Stimulated activated naive CD8-positive, alpha-beta T cell treated with anti-CD3 and anti-CD28 coated beads, Interleukin-15, amount 100 ng/mL, for 72 hours (primary cell): ENCODE measurements at regions not wholly inside any gene's neighbourhood (a gene's known extent, or its start where the extent isn't known, plus 50 kb on each side); places are given as distances from the start of the nearest gene placed in this dataset.

Experiments used
- ATAC-seq: fragments of 150-1000 bp; cut with Tn5 transposase; 2 replicates; pipeline ENCODE4 v1.10.0; 2021; ENCODE audit warnings: mild to moderate bottlenecking, moderate library complexity
- DNase-seq, 2 donors: peaks; one replicate each; pipeline ENCODE4 v3.0.0; 2021 to 2022
- H3K27ac Mint-ChIP-seq, 2 donors: one replicate each; pipeline ENCODE4 v1.8.0; 2022; ENCODE audit warnings: mild to moderate bottlenecking in 2 of 2, mixed read lengths in 2 of 2, moderate library complexity in 2 of 2
- H3K27me3 Mint-ChIP-seq: one replicate; pipeline ENCODE4 v1.8.0; 2022; ENCODE audit warnings: mixed read lengths
- H3K4me1 Mint-ChIP-seq: one replicate; pipeline ENCODE4 v1.8.0; 2022; ENCODE audit warnings: mild to moderate bottlenecking, mixed read lengths
- H3K4me3 Mint-ChIP-seq, 2 donors: one replicate each; pipeline ENCODE4 v1.8.0; 2022; ENCODE audit warnings: mild to moderate bottlenecking in 2 of 2, mixed read lengths in 2 of 2, moderate library complexity in 1 of 2
- H3K9me3 Mint-ChIP-seq, 2 donors: one replicate each; pipeline ENCODE4 v1.8.0; 2022; ENCODE audit warnings: mixed read lengths in 2 of 2

GRCh38 chr18:65329010-65329409 lies 421.8 kb upstream of the CDH7 start:
- no peak overlapping the region for H3K27ac Mint-ChIP-seq
- H3K27me3 Mint-ChIP-seq = no peaks in the 10 kb centered on the region
- DNase-seq = no peak
- H3K9me3 Mint-ChIP-seq = peaks cover 0 to 11% of the 10 kb centered on the region in 2 donors
- H3K4me3 Mint-ChIP-seq = no peak overlapping the region
- H3K4me1 Mint-ChIP-seq = no peaks in the 10 kb centered on the region
- ATAC-seq = no peak

GRCh38 chr18:65326805-65327204 lies 424.0 kb upstream of the CDH7 start:
- H3K4me3 Mint-ChIP-seq = no peak overlapping the region
- H3K27ac Mint-ChIP-seq = no peak overlapping the region

GRCh38 chr18:65322895-65323294 lies 427.9 kb upstream of the CDH7 start:
- Mint-ChIP-seq H3K27ac (no peak overlapping the region), H3K4me3 (no peak overlapping the region), H3K27me3 (no peaks in the 10 kb centered on the region), H3K9me3 (peaks cover 0 to 8% of the 10 kb centered on the region in 2 donors), H3K4me1 (no peaks in the 10 kb centered on the region)
- ATAC-seq (no peak), DNase-seq (no peak)

More at GRCh38 chr18:65326805-65327204, 424.0 kb upstream of the CDH7 start:
- DNase-seq (no peak), ATAC-seq (no peak)
- Mint-ChIP-seq H3K27me3 (no peaks in the 10 kb centered on the region), H3K4me1 (no peaks in the 10 kb centered on the region), H3K9me3 (peaks cover 0 to 8% of the 10 kb centered on the region in 2 donors)

GRCh38 chr18:65298422-65298821 lies 452.4 kb upstream of the CDH7 start:
- Mint-ChIP-seq H3K9me3 (no peaks in the 10 kb centered on the region), H3K27ac (no peak overlapping the region), H3K4me3 (no peak overlapping the region), H3K4me1 (no peaks in the 10 kb centered on the region), H3K27me3 (no peaks in the 10 kb centered on the region)
- no peak for ATAC-seq
- no peak for DNase-seq

- no peaks in the 10 kb centered on the region for H3K4me1 Mint-ChIP-seq
- ATAC-seq = no peak
- H3K27ac Mint-ChIP-seq = no peak overlapping the region
- H3K27me3 Mint-ChIP-seq = no peaks in the 10 kb centered on the region
- no peak overlapping the region for H3K4me3 Mint-ChIP-seq
- H3K9me3 Mint-ChIP-seq = peaks cover 13 to 15% of the 10 kb centered on the region in 2 donors
- DNase-seq = no peak
Observed at GRCh38 chr18:65288908-65289307, 461.9 kb upstream of the CDH7 start.

GRCh38 chr18:65287652-65288051 lies 463.2 kb upstream of the CDH7 start:
- Mint-ChIP-seq H3K9me3 (peaks cover 15 to 17% of the 10 kb centered on the region in 2 donors), H3K4me1 (no peaks in the 10 kb centered on the region)

GRCh38 chr18:65282096-65282495 lies 468.7 kb upstream of the CDH7 start:
- peaks cover 13 to 19% of the 10 kb centered on the region in 2 donors for H3K9me3 Mint-ChIP-seq
- no peak for ATAC-seq
- H3K4me3 Mint-ChIP-seq = no peak overlapping the region
- no peak for DNase-seq
- no peaks in the 10 kb centered on the region for H3K27me3 Mint-ChIP-seq
- no peaks in the 10 kb centered on the region for H3K4me1 Mint-ChIP-seq
- no peak overlapping the region for H3K27ac Mint-ChIP-seq

More at GRCh38 chr18:65287652-65288051, 463.2 kb upstream of the CDH7 start:
- Mint-ChIP-seq H3K27me3 (no peaks in the 10 kb centered on the region), H3K4me3 (no peak overlapping the region), H3K27ac (no peak overlapping the region)
- no peak for ATAC-seq
- DNase-seq = no peak

GRCh38 chr18:65279668-65280305 lies 471.0 kb upstream of the CDH7 start:
- H3K4me3 Mint-ChIP-seq = no peak overlapping the region
- ATAC-seq (no peak), DNase-seq (no peak)
- peaks cover 6 to 15% of the 10 kb centered on the region in 2 donors for H3K9me3 Mint-ChIP-seq
- H3K27ac Mint-ChIP-seq = no peak overlapping the region
- H3K27me3 Mint-ChIP-seq = no peaks in the 10 kb centered on the region
- H3K4me1 Mint-ChIP-seq = no peaks in the 10 kb centered on the region

GRCh38 chr18:65278939-65279667 lies 471.7 kb upstream of the CDH7 start:
- Mint-ChIP-seq H3K4me1 (no peaks in the 10 kb centered on the region), H3K4me3 (no peak overlapping the region), H3K27me3 (no peaks in the 10 kb centered on the region), H3K9me3 (peaks cover 6 to 12% of the 10 kb centered on the region in 2 donors), H3K27ac (no peak overlapping the region)
- ATAC-seq (no peak), DNase-seq (no peak)

GRCh38 chr18:65269375-65269774 lies 481.4 kb upstream of the CDH7 start:
- H3K27me3 Mint-ChIP-seq = no peaks in the 10 kb centered on the region
- peaks cover 0 to 11% of the 10 kb centered on the region in 2 donors for H3K9me3 Mint-ChIP-seq
- DNase-seq (no peak), ATAC-seq (no peak)
- no peak overlapping the region for H3K27ac Mint-ChIP-seq
- no peaks in the 10 kb centered on the region for H3K4me1 Mint-ChIP-seq
- H3K4me3 Mint-ChIP-seq = no peak overlapping the region

- H3K9me3 Mint-ChIP-seq = peaks cover 0 to 6% of the 10 kb centered on the region in 2 donors
- no peaks in the 10 kb centered on the region for H3K27me3 Mint-ChIP-seq
- H3K27ac Mint-ChIP-seq = no peak overlapping the region
- ATAC-seq (no peak), DNase-seq (no peak)
- H3K4me3 Mint-ChIP-seq = no peak overlapping the region
- H3K4me1 Mint-ChIP-seq = no peaks in the 10 kb centered on the region
Observed at GRCh38 chr18:65265761-65266160, 485.1 kb upstream of the CDH7 start.

- ATAC-seq = no peak
- Mint-ChIP-seq H3K4me1 (no peaks in the 10 kb centered on the region), H3K4me3 (no peak overlapping the region), H3K27me3 (no peaks in the 10 kb centered on the region), H3K9me3 (peaks cover 0 to 4% of the 10 kb centered on the region in 2 donors), H3K27ac (no peak overlapping the region)
- no peak for DNase-seq
Observed at GRCh38 chr18:65260030-65260429, 490.8 kb upstream of the CDH7 start.

GRCh38 chr18:65259403-65259802 lies 491.4 kb upstream of the CDH7 start:
- H3K4me1 Mint-ChIP-seq = no peaks in the 10 kb centered on the region
- H3K27ac Mint-ChIP-seq = no peak overlapping the region
- H3K9me3 Mint-ChIP-seq = peaks cover 0 to 5% of the 10 kb centered on the region in 2 donors
- H3K4me3 Mint-ChIP-seq = no peak overlapping the region
- ATAC-seq (no peak), DNase-seq (no peak)
- no peaks in the 10 kb centered on the region for H3K27me3 Mint-ChIP-seq

GRCh38 chr18:65257149-65257548 lies 493.7 kb upstream of the CDH7 start:
- ATAC-seq (no peak), DNase-seq (no peak)
- Mint-ChIP-seq H3K9me3 (peaks cover 0 to 12% of the 10 kb centered on the region in 2 donors), H3K4me1 (no peaks in the 10 kb centered on the region), H3K27me3 (no peaks in the 10 kb centered on the region), H3K4me3 (no peak overlapping the region), H3K27ac (no peak overlapping the region)

- Mint-ChIP-seq H3K27ac (no peak overlapping the region), H3K4me1 (no peaks in the 10 kb centered on the region), H3K9me3 (peaks cover 0 to 12% of the 10 kb centered on the region in 2 donors), H3K4me3 (no peak overlapping the region), H3K27me3 (no peaks in the 10 kb centered on the region)
- DNase-seq (no peak), ATAC-seq (no peak)
Observed at GRCh38 chr18:65255417-65255816, 495.4 kb upstream of the CDH7 start.

GRCh38 chr18:65239787-65240186 lies 511.0 kb upstream of the CDH7 start:
- Mint-ChIP-seq H3K4me3 (no peak overlapping the region), H3K27me3 (no peaks in the 10 kb centered on the region), H3K4me1 (no peaks in the 10 kb centered on the region), H3K27ac (no peak overlapping the region), H3K9me3 (peaks cover 0 to 4% of the 10 kb centered on the region in 2 donors)
- DNase-seq (no peak), ATAC-seq (no peak)
